ENCODE measurements at regions not wholly inside any gene's neighbourhood (a gene's known extent, or its start where the extent isn't known, plus 50 kb on each side); places are given as distances from the start of the nearest gene placed in this dataset.

- H3K9ac ChIP-seq, result no peak overlapping the region
- H3K4me1 ChIP-seq (ENCODE audit: control insufficient read depth in 1 of 2, insufficient read depth in 2 of 2, low read depth in 1 of 2, low read length in 1 of 2), result peaks cover 0 to 3% of the 10 kb centered on the region in 2 experiments; a peak in 1 of 4 replicates
- 27% methylated on average over 5 of the region's 8 CpGs for WGBS (ENCODE audit: low lambda C conversion rate)
- no peaks in the 10 kb centered on the region for H4K20me1 ChIP-seq (ENCODE audit: insufficient read depth)
- H3K27me3 ChIP-seq (ENCODE audit: insufficient read depth), result no peaks in the 10 kb centered on the region
- H3K9me2 ChIP-seq, result no peaks in the 10 kb centered on the region
- H2AFZ ChIP-seq (ENCODE audit: low read depth), result no peak overlapping the region
- no peaks in the 10 kb centered on the region for H3K36me3 ChIP-seq (replicated peaks in 1 of 2; ENCODE audit: control insufficient read depth in 1 of 2, insufficient read depth in 2 of 2, low read length in 1 of 2)
- TF ChIP-seq FOXM1 (IDR thresholded peaks at IDR 0.05; ENCODE audit: low read depth) (no peak), RAD21 (IDR thresholded peaks at IDR 0.05; ENCODE audit: low read length) (no peak), MAX (IDR thresholded peaks at IDR 0.05; ENCODE audit: low read depth) (no peak)
- H3K79me2 ChIP-seq (ENCODE audit: insufficient read depth), result no peaks in the 10 kb centered on the region
- H3F3A ChIP-seq (replicated peaks; ENCODE audit: insufficient read depth), result no peaks in the 10 kb centered on the region
- H3K4me2 ChIP-seq, result no peak overlapping the region
- no peaks in the 10 kb centered on the region for H3K9me3 ChIP-seq
- POLR2A ChIA-PET, result no interaction called here
- no peak overlapping the region for H3K27ac ChIP-seq (ENCODE audit: low read depth in 2 of 2, low read length in 1 of 2)
- CTCF ChIA-PET, result interaction anchor here (0.6 to 2.5 kb wide), 4 partner anchors 10 to 626 kb away, joined by 3 to 6 read pairs (median 3); no protein-coding TSS in a partner anchor
- no peak for DNase-seq
- H3K4me3 ChIP-seq (ENCODE audit: low read depth in 2 of 2, low read length in 1 of 2), result no peak overlapping the region
These were observed 152.0 kb upstream of the IGSF21 start for GRCh38 chr1:17955302-17956285.

- CTCF ChIA-PET, result interaction anchor here (1.3 kb wide), 1 partner anchor 27 kb away, joined by 3 read pairs; no protein-coding TSS in a partner anchor
- WGBS (ENCODE audit: low lambda C conversion rate), result 33% methylated on average over 9 of the region's 10 CpGs
- no peak for TF ChIP-seq GATA2 (CRISPR knock-in tag; IDR thresholded peaks at IDR 0.05)
- no peak for TF ChIP-seq RFX5 (IDR thresholded peaks at IDR 0.05; ENCODE audit: low read length)
- no peak for TF ChIP-seq FOSL2 (IDR thresholded peaks at IDR 0.05; ENCODE audit: borderline replicate concordance, low read depth)
- TF ChIP-seq NFIC (IDR thresholded peaks at IDR 0.05; ENCODE audit: borderline replicate concordance), result no peak
- no peak for TF ChIP-seq USF2 (IDR thresholded peaks at IDR 0.05; ENCODE audit: borderline replicate concordance, low read depth, low read length)
- no peak for TF ChIP-seq TAF1 (IDR thresholded peaks at IDR 0.05; ENCODE audit: borderline replicate concordance, low read depth, low read length)
- TF ChIP-seq SMC3 (IDR thresholded peaks at IDR 0.05; ENCODE audit: low read depth, low read length), result no peak
- no peak for TF ChIP-seq RXRA (IDR thresholded peaks at IDR 0.05; ENCODE audit: borderline replicate concordance, low read depth)
- no peak for TF ChIP-seq GABPA (IDR thresholded peaks at IDR 0.05; ENCODE audit: low read depth)
These were observed 149.9 kb upstream of the IGSF21 start for GRCh38 chr1:17957588-17958267.

More at GRCh38 chr1:17957588-17958267, 149.9 kb upstream of the IGSF21 start:
- Histone ChIP-seq H3K4me3 (ENCODE audit: low read depth in 2 of 2, low read length in 1 of 2) (no peak overlapping the region), H3K4me2 (no peak overlapping the region), H3F3A (replicated peaks; ENCODE audit: insufficient read depth) (no peaks in the 10 kb centered on the region), H2AFZ (ENCODE audit: low read depth) (no peak overlapping the region), H4K20me1 (ENCODE audit: insufficient read depth) (no peaks in the 10 kb centered on the region), H3K4me1 (ENCODE audit: control insufficient read depth in 1 of 2, insufficient read depth in 2 of 2, low read depth in 1 of 2, low read length in 1 of 2) (peaks cover 0 to 3% of the 10 kb centered on the region in 2 experiments; a peak in 1 of 4 replicates), H3K9ac (no peak overlapping the region), H3K27ac (ENCODE audit: low read depth in 2 of 2, low read length in 1 of 2) (no peak overlapping the region), H3K36me3 (replicated peaks in 1 of 2; ENCODE audit: control insufficient read depth in 1 of 2, insufficient read depth in 2 of 2, low read length in 1 of 2) (no peaks in the 10 kb centered on the region), H3K27me3 (ENCODE audit: insufficient read depth) (no peaks in the 10 kb centered on the region), H3K9me2 (no peaks in the 10 kb centered on the region), H3K9me3 (no peaks in the 10 kb centered on the region), H3K79me2 (ENCODE audit: insufficient read depth) (no peaks in the 10 kb centered on the region)
- POLR2A ChIA-PET, result no interaction called here
- DNase-seq, result no peak
